NCI-H128 (cell line): ENCODE measurements at regions not wholly inside any gene's neighbourhood (a gene's known extent, or its start where the extent isn't known, plus 50 kb on each side); places are given as distances from the start of the nearest gene placed in this dataset.
"Not testable (repeated sequence)": the region's sequence is repeated elsewhere in the genome, so short reads cannot be mapped to it uniquely, and the experiment has no call there.

Experiments
- DNase-seq: peaks from one replicate; lab custom pipeline; 2025; ENCODE audit not compliant: unreplicated experiment; lab: John Stamatoyannopoulos, UW

DNA sequence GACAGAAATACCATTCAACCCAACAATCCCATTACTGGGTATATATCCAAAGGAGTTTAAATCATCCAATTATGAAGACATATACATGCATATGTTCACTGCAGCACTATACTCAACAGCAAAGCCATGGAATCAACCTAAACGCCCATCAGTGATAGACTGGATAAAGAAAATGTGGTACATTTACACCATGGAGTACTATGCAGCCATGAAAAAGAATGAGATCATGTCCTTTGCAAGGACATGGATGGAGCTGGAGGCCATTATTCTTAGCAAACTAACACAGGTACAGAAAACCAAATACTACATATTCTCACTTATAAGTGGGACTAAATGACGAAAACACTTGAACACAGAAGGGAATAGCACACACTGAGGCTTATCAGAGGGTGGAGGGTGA, 230.6 kb upstream of the ETAA1 start:
- not testable (repeated sequence) for DNase-seq

DNA sequence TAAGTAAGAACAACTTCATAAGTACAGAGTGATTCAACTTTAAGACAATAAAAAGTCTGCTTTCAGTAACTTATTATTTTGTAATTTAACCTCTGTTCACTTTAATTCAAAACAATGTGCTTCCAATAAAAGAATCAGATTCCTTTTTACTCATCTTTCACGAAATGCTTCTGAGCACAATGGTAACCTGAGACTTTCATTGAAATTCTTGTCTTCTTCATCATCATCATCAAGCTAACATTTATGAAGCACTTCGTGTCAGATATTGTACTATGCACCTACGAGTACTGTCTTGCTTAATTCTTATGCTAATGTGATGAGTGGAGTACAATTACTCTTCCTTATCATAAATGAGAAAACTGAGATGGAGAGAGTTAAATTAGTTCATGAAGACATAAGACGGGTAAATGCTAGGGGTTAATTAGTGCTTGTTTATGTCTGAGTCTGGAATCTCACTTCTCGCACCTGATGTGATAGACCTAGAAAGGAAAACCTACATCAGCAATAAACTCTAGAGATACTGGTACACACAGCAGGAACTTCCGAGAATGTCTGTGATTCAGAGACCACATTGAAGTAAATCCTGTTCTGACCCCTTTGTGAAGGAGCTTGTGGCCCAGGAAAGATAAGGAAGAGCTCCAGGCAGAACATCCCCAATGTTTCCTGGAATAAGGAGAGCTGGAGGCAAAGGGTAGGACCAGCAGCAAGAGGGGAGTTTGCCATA, 227.6 kb upstream of the ETAA1 start:
- no peak for DNase-seq

DNA sequence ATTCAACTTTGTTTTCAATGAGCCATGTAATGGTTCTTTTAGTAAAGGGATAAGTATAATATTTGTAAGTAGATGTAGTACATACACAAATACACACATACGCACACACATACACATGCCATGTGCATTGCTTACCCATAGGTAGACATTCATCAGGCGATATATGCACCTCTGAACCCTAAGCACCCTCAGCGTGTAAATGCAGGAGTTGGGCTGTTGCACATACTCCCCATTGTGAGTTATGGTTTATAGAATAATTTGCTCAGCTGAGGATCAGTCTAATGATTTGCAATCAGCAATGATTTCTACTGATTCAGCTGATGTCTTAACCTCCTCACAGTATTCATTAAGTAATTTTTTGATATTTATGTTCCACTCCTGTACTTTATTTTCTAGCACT, 217.6 kb upstream of the ETAA1 start:
- no peak for DNase-seq

DNA sequence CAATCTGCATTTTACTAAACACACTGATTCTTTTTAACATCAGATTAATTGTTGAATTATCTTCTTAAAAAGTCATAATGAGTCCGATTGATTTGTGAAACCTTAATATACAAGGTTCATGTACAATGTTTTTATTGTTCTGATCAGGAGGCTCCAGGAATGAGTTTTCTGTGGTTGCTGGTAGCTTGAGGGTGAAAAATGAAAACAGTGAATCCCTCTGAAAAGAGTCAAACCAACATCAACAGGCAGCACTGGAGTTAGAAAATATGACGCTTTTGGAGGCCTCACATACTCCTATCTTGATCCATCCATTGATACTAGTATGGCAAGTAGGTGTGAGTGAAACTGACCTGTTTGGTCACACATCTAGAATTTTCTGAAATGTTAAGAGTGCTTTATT, 216.3 kb upstream of the ETAA1 start:
- no peak for DNase-seq

DNA sequence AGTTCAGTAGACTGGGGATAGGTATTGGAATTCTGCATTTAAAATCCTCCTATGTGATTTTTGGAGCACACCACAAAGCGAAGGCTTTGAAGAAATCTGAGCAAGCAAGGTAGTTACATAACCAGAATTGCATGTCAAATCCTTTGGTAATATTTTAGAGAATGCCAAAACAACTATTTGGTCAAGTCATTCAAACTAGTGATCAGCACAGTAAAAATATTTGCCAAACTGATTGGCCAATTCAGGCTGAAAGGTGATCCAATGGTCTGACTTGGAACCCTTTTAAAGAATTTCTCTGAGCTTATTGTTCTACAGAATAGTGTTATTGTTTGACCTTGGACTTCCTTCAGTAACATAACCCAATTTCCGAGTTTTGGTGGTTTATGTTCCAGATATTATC, 214.2 kb upstream of the ETAA1 start:
- DNase-seq = no peak

DNA sequence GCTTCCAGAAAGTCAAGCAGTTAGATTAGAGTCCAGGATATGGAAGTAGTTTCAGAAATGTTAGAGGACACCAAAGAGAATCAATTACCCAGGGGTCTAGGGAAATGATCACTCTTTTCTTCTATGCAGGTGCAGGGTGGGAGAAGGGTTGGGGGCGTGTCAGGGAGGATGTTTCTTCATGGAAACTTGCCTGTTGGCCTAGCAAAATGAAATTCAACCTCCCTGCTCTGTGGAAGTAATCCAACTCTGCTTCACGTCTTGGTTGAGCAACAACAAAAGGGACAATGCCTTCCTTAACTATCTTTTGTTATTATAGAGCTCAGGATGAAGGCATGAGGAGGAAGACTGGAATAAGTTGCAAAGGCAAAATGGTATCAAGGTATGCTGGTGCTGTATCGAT, 210.8 kb upstream of the ETAA1 start:
- no peak for DNase-seq

DNA sequence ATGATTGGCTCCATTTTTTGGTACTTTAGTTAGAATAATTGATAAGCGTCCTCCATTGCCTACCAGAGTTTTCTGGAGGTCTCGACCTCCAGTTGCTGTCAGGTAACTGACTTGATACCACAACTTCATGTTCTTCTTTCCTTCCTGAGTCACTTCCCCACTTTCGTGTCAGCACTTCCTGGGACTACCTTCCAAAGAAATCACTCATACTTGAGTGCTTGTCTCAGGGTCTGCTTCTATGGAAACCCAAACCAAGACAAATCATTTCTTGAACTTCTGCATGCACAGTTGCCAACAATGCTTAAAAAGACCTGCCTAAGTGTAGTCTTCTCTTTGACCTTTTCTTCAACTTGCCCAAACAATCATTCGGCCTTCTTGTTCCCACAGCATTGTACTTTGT, 210.3 kb upstream of the ETAA1 start:
- DNase-seq = no peak

DNA sequence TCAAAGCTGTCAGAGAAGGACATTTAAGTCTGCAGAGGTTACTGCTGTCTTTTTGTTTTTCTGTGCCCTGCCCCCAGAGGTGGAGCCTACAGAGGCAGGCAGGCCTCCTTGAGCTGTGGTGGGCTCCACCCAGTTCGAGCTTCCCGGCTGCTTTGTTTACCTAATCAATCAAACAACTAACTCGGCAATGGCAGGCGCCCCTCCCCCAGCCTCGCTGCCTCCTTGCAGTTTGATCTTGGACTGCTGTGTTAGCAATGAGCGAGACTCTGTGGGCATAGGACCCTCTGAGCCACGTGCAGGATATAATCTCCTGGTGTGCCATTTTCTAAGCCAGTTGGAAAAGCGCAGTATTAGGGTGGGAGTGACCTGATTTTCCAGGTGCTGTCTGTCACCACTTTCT, 201.8 kb upstream of the ETAA1 start:
- DNase-seq = not testable (repeated sequence)

DNA sequence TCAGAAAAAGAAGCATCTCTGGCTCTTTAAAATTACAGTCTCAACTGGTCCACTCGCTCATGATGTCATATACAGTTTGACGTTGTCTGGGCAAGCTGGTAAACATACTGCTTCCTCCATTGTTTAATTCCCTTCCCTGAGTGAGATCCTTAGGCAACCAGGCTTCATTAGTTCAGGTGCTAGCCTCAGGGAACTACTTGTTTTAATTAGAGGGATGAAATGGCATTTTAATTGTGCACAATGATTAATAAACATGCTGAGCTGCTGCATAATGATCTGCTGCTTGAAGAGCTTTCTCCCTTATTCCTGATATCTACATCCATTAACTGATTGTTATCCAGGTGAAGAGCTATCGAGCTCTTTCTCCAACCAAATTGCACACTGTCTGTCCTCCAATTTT, 195.6 kb upstream of the ETAA1 start:
- DNase-seq = no peak

DNA sequence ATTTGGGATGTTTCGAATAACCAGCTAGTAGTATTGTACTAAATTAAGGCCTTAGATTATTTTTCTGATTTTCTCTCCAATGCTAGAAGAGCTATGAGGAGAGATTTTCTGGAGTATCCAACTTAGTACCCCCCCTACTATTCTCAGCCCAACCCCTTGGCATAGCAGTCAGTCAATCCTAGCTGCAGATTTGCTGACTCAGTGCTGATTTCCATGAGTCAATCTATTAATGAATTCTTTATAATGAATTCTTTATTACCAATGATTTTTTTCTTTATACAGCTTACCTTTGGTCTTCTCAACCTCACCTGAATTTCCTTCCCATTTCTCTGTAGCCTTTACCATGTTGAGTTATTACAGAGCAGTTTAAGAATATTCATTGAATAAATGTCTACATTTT, 192.8 kb upstream of the ETAA1 start:
- no peak for DNase-seq

DNA sequence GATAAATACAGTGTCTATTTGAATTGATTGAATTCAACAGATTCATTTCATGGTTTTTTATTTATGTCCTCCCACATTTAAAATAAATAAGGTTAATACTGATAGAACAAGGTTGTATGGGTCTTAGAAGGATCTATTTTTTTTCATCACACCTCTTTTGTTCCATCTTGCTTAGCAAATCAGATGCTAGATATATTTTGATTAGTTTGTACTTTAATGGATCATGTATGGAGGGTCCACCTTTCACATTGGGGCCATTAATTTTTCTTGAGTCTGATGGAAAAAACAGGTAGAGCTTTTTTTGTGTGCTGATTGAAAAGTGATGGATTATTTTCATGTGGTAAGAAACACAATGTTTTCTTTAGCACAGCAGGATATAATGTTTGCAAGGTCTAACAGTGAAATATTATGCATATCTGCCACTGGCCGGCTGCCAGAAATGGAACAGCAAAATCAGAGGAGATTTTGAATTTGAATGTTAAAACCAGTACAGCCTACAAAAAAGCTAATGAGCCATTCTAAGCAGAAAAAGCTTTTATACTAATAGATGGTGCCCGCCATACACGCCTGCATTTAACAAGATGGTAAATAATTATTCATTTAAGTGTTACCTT, 188.1 kb upstream of the ETAA1 start:
- DNase-seq = no peak

DNA sequence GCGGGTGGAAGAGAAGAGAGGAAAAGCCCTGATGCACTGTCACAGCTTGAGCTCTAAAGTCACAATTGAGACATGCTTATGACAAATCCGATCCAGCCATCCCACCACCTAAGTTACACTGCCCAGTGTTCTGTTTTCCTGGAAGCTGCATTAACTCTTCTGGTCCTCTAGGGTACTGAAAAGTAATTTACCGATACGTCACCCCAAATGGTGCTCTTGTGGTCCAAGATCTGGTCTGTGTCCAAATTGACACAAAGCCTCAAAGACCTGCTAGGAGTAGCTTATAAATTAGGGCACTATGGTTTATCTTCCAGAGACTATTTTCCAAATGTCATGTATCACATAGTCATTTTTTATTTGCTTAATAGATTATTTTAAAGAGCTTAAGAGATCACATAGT, 186.7 kb upstream of the ETAA1 start:
- no peak for DNase-seq

DNA sequence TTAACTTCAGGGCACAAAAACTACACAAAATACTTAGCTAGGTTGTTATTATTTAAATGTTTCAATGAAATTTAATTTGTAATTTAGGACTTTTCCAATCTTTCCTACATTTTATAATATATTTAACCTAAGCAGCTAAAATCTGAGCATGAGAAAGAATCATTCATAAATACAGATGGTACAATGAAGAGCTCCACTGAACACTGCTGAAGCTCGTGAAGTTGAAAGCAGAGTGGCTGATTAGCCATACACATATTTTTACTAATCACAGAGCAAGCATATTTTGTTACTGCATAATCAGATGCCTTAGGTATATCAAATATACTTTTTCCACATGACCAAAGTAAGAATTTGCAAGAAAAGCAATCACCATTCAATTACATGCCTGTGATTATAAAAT, 184.9 kb upstream of the ETAA1 start:
- DNase-seq = no peak

DNA sequence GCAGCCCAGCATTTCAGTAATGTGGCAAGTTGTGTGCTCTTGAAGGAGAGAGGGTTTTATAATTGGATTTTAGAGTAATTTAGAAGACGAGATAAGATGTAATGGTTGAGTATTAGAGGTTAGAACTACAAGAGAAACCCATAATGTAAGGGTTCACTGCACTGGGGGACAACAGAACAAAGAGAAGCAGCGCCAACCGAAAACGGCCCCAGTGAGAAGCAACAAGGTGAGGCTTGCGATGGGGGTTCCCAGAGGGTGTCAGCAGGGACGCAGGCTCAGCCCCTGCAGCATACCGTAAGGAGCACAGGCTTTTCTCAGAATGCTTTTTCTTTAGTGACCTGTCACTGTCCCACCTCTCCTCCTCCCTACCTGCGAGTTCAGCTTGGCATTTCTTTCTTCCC, 183.9 kb upstream of the ETAA1 start:
- DNase-seq = no peak

DNA sequence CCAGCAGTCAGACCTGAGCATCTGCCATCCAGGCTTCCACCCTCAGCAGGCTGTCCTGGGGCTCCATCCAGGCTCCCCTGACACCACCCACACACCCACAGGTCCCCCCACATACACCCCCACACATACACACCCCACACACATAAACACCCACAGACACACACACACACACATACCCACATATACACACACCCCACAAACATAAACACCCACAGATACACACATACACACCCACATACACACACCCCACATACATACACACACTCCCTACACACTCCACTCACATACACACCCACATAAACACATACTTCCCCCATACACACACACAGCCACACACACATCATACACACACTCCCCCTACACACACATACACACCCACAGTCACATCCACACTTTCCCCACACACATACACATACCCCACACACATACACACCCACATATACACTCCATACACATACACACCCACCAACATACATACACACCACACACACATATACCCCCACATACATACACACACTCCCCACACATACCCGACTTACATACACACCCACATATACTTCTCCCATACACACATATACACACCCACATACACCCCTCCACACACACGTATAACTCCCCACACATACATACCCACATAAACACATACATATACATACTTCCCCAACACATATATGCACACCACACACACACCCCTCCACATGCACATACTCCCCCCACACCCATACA, 183.3 kb upstream of the ETAA1 start:
- DNase-seq = no peak

DNA sequence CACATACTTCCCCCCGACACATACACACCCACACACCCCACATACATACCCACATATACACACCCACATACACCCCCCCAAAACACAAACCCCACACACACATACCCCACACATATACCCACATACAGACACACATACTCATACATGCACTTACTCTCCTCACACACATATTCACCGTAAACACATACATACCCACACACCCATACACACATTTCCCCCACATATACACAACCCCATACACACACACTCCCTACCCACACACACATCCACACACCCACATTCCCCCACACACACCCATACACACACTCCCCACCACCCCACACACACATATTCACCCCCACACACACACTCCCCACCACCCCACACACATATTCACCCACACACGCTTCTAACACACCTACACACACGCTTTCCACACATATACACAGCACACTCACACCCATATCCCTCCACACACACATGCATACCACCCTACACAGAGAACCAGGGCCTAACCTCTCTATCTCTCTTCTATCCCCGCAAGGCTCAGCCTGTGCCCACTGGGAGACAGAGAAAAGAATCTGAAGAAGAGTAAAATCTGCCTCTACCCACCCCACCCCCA, 182.4 kb upstream of the ETAA1 start:
- no peak for DNase-seq

DNA sequence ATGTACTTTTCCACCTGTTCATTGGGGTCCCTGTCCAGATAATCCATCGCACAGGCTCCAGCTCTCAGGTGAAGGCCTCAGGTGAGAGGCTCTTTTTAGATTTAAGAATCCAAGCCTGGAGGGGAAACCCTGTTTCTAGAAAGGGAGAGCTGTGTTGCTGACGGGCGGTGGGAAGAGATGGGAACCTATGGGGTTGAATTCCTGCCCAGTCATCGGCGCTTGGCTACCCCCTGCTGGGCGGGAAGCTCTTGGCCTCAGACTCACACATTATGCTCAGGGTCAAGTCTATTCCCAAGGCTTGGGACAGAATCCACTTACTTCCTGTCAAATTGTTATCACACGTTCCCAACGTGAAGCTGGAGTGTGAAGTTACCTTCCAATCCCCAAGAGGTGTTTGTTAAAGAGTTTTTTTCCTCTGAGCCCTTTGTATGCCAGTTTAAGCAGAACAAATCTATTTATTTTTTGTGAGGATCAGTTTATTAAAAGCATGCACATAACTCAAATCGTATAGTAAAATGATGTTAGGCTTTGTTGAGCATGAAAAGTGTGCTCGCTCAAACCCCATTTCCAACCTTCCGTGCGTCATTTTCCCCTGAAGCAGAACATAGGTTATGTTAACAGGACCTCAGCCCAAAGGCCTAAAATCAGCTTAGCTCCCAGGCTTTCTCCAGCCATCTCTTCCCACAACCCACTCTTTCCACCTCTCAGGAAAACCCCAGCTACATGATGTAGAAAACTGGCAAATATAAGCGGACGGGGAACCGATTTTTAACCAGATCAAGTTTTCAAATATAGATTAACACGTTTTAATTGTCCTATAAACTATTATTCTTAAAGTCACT, 181.7 kb upstream of the ETAA1 start:
- no peak for DNase-seq

DNA sequence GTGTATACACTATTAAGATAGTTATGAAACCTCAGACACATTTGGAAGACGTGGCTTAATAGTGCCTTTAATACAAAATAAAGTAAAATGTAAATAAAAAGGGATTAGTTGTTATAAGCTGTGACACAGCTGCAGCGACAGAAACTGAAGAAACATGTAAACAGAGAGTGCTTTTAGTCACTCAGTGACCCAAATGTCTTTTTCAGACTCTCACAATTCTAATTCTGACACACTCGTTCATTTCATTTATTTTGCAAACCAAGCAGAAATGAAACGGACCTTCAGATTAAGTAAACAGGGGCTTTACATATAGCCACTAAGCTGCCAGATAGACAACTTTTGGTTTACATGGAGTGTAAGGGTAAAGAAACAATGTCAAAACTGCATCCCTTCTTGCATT, 181.0 kb upstream of the ETAA1 start:
- no peak for DNase-seq

DNA sequence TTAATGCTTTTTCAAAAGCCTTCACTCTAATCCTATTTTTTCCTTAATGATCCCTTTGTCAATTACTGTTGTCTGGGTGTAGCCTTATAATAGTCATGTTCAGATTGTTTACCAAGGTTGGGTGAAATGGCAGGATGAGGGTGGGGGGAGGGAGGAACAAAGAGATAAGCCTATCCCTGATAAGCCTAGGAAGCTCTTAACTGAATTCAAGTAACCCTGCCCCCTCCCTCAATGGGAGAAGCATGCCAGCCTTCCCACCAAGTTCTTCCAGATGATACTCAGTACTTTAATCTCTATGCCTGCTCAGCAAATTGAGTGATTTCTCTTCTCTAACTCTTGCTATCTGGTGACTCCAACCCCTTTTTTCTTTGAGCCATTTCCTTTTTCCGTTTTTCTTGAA, 180.3 kb upstream of the ETAA1 start:
- no peak for DNase-seq

DNA sequence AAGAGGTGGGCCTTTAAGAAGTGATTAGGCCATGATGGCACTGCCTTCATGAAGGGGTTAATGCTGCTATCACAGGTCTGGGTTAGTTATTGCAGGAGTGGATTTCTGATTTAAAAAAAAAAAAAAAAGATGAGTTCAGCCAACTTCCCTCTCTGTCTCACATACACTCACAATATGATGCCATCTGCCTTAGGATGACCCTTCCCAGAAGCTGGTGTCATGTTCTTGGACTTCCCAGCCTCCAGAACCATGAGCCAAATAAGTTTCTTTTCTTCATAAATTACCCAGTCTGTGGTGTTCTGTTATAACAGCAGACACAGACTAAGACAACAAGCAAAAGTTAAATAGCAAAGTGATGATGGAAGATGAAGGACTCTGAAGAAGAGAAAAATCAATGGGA, 179.7 kb upstream of the ETAA1 start:
- DNase-seq = no peak

DNA sequence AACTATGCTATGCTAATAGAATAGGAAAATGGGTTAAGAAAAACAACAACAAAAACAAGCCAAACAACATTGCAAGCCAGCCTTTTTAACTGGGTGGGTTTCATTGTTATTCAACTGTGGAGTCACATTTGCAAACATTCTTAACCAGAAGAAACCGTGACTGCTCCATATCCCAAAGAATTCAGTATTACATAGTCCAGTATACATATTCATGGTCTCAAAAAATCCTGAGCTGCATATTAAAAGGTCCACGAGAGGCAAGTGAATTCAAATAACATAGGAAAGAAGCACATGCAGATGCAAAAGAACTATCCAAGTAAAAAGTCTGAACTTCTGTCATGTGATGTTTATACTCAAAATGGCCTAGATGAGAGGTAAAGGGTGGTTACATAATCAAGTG, 179.1 kb upstream of the ETAA1 start:
- no peak for DNase-seq
